ENCODE measurements at regions not wholly inside any gene's neighbourhood (a gene's known extent, or its start where the extent isn't known, plus 50 kb on each side); places are given as distances from the start of the nearest gene placed in this dataset.
A peak's percentile ranks its signal among the peaks of the same experiment; 100 is the strongest.

- DNase-seq (ENCODE audit: low spot score) = no peak
Measured at GRCh38 chr15:77557564-77557963, 75.1 kb downstream of the LINGO1 start.

GRCh38 chr15:77557144-77557543 lies 75.6 kb downstream of the LINGO1 start:
- no peak for DNase-seq (ENCODE audit: low spot score)

DNA sequence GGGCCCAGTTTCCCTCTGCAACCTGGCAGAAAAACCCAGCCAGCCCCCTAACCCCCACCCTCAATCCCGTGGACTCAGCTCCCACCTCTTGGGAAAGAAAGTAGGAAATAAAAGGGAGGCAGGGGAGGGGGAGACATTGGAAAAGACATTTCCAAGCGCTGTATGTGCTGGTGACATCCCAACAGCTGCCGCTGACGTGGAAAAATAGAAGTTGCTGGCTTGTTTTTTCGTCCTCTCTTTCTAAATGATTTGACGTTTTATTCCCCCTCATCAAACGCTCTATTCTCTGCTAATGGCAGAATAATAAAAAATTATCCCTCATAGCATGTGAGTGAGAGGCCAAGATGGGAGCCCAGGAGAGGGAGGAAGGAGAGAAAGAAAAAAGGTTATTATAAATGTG lies 76.1 kb downstream of the LINGO1 start:
- DNase-seq (ENCODE audit: low spot score) = no peak

DNA sequence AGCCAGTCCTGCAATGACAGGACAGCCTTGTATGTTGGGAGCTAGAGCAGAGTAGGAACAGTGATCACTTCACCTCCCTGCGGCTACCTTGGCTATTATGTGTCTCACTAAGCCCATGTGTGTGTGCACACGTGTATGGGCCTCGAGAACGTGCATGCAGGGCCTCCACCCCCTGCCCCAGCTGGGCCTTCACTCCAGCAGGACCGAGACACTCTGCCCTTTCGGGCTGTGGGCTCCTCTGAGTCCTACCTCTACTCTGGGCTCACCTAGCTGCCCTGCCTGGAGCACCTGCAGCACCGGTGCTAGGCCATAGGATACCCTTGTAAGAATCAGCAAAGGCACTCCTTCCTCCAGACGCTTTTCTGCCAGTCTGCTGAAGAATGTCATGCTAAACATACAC lies 77.5 kb downstream of the LINGO1 start:
- no peak for DNase-seq (ENCODE audit: low spot score)

DNA sequence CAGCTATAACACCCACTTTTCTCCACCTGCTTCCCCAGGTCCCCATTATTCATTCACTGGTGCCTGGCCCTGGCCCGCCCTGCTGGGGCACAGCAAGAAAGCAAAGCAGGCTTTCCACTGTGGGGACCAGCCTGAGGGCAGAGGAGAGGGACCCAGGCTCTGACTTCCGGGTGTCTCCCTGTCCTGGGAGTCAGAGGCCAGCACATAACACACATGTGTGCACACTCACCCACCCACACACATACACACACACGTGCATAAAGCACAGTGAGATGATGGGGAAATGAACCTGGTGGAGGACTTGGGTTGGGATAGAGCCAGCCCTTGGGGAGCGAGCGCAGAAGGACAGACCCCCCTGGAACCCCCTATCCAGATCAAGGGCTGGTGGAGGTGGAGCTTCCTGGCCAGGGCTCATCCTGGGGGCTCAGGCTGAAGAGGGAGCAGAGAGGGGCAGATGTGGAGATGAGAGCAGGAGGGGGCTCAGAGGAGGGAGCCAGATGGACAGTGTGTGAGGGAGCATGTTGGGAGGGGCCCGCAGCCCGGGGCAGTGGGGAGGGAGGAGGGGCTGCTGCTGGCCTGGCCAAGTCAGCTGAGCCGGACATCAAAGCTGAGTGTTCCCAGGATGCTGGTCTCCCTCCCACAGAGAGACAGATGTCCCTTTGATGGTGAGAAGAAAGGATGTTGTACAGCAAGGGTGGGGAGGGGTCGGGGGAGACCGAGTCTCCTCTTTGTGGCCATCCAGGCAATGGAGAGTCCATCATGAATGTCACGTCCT lies 78.2 kb downstream of the LINGO1 start:
- DNase-seq (ENCODE audit: low spot score) = no peak

- no peak for DNase-seq (ENCODE audit: low spot score)
Measured at GRCh38 chr15:77553695-77554094, 79.0 kb downstream of the LINGO1 start.

DNA sequence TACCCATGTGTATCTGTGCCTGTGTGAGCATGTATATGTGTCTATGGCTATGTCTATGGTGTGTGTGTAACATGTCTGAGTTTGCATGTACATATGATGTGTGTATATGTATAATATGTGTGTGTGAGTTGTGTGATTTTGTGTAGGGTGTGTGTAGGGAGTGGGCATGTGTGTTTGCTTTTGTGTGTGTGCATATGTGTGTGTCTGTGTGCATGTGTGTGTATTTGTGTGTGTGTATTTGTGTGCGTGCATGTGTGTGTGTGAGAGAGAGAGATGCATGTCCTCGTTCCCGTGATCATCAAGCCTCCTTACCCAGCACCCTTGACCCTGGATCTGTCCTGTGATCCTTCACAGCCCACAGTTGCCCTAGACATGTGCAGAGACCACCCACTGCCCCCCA lies 79.5 kb downstream of the LINGO1 start:
- no peak for DNase-seq (ENCODE audit: low spot score)

- no peak for DNase-seq (ENCODE audit: low spot score)
Measured at GRCh38 chr15:77552066-77552465, 80.6 kb downstream of the LINGO1 start.

DNA sequence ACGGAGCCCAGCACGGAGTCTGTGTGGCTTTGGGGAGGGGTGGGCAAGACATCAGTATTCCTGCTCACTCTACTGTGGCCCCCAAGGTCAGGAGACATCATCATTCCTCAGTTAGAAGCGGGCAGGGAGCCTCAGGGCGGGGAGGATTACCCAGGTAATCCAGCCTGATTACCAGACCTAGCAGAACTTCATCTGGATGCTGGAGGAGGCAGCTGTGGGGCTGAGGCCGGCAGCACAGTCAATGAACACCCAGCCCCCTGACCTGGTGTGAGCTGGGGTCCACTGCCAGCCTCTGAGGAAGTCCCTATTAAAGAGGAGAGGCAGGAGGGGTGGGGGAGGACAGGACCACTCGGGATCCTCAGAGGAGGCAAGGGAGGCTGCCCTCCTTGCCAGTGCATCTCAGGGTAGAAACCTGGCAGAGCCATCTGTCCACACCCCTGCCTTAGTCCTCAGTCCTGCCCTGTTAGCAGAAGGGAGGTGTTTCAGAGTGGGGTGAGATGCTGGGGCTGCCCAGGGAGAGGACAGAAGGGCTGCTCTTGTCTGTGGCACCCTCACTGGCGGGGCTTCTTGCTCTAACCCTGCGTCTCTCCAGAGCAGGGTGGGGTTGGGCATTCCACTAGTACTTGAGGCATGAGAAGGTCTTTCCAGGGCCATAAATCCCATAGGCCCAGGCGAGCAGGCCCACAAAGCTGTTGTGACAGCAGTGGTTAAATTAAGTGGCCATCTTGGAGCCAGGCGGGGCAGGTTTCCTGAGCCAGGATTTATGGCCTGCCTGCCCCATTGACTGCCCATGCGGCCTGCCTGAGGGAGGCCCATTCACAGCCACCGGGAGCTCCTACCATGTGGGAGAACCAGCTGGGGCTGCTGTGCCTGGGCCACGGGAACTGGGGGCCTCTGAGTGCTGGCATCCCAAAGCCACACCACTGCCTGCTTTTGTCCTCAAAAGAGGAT lies 82.1 kb downstream of the LINGO1 start:
- no peak for DNase-seq (ENCODE audit: low spot score)

DNA sequence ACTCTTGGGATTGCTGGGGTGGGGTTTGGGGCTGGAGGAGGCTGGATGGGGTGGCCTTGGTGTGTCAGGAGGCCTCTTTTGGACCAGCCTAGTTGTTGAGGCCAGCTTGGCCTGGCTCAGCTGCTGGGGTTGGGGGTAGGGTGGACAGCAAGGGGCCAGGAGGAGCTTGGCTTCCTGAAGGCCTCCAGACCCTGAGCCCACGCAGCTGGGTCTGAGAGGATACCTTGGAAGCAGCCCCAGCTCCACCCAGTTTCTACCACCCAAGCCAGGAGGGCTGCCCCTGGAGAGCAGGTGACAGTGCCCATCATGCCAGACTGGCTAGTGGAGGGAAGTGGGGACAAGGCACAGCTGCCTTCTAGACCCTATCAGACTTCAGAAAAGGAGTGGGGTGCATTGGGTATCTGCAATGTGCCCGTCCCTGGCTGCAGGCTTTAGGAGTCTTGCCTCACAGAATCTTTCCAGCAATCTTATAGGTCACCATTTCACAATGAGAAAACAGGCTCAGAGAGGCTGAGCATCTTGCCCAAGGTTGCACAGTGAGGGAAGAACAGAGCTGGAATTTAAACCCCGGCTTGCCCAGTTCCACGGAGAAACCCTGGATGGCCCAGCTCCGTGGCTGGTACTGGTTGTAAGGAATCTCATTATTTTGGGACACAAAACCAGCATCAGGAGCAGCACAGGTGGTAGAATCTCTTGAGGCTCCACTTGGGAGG lies 83.0 kb downstream of the LINGO1 start:
- DNase-seq (ENCODE audit: low spot score) = no peak

- DNase-seq (ENCODE audit: low spot score) = no peak
Measured at GRCh38 chr15:77548589-77549557, 83.8 kb downstream of the LINGO1 start.

DNA sequence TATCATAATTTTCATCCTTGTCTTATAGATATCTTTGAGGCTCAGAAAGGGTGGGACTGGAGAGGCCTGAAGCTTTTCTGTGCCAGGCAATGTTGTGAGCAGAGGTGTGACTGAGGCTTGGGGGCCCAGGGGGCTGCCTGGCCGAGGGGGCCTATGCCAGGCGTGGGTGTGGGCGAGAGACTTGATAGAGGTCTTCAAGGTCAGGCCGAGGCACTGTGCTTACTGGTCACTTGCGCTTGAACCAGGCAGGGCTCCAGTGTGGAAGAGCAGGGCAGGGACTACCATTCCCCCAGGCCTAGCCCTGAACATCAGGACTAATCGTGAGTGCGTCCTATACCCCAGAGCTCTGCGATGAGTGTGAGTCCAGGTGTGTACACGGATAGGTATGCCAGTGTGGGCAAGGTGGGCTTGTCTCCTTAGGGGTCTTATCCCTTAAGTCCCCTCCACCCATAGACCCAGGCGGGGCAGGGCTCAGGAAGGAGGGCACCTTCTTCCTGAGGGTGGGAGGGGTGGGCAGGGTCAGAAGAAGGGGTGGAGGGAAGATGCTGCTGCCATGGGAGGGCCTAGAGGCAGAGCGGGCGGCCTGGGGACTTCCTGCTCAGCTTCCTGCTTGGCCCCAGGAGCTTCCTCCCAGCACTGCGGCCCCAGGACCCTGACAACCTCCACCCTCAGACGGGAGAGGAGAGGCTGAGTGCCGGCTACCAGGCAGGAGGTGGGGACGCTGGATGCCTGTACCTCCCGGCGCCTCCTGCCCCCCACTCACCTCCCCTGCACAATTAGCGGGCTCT lies 84.7 kb downstream of the LINGO1 start:
- DNase-seq (ENCODE audit: low spot score) = no peak

DNA sequence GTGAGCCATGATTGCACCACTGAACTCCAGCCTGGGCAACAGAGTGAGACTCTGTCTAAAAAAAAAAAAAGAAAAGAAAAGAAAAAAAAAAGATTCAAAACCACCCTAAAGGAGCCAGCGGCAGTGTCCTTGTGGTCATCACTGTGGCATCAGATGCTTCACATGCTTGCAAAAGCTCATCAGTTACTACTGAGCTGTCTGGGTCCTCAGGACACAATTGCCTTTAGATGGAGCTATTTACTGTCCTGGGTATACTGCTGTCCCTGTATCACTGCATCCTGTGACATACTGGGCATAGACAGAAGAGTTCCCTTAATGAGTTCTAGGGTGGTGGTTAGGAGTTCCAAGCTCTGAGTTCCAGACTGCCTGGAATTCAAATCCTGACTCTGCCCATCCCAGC lies 85.8 kb downstream of the LINGO1 start:
- no peak for DNase-seq (ENCODE audit: low spot score)

- peak; percentile 58 for DNase-seq (ENCODE audit: low spot score)
Measured at GRCh38 chr15:77546050-77546501, 86.6 kb downstream of the LINGO1 start.

GRCh38 chr15:77545058-77545457 lies 87.7 kb downstream of the LINGO1 start:
- DNase-seq (ENCODE audit: low spot score) = no peak

- DNase-seq (ENCODE audit: low spot score) = no peak
Measured at GRCh38 chr15:77544162-77544561, 88.5 kb downstream of the LINGO1 start.

- peak; percentile 86 for DNase-seq (ENCODE audit: low spot score)
Measured at GRCh38 chr15:77543159-77543882, 89.4 kb downstream of the LINGO1 start.

- DNase-seq (ENCODE audit: low spot score) = no peak
Measured at GRCh38 chr15:77542491-77543001, 90.2 kb downstream of the LINGO1 start.

Data from ureter (tissue), 1 donor.